ENCODE measurements at regions not wholly inside any gene's neighbourhood (a gene's known extent, or its start where the extent isn't known, plus 50 kb on each side); places are given as distances from the start of the nearest gene placed in this dataset.

DNA sequence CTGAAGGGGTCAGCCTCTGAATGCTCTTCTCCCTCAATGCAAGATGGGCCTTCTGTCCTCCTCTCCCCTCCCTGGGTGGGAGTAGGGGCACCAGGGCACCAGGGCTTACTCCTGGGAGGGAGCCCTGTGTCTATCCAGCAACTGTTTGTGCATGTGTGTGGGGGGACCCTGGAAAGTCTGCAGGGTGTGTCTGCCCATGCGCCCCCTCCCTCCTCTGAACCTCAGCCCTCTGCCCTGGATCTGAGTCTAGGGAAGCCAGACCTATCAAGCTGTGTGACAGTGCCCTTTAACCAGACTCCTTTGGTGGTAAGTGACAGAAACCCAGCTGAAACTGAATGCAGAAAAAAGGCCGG lies 213.3 kb upstream of the ZNF536 start (continued):
- TF ChIP-seq, protein P1, sequence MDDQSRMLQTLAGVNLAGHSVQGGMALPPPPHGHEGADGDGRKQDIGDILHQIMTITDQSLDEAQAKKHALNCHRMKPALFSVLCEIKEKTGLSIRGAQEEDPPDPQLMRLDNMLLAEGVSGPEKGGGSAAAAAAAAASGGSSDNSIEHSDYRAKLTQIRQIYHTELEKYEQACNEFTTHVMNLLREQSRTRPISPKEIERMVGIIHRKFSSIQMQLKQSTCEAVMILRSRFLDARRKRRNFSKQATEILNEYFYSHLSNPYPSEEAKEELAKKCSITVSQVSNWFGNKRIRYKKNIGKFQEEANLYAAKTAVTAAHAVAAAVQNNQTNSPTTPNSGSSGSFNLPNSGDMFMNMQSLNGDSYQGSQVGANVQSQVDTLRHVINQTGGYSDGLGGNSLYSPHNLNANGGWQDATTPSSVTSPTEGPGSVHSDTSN (IDR thresholded peaks at IDR 0.05): no peak
- TF ChIP-seq SMC3 (IDR thresholded peaks at IDR 0.05; ENCODE audit: low read depth, low read length): no peak
- TF ChIP-seq, protein P2, sequence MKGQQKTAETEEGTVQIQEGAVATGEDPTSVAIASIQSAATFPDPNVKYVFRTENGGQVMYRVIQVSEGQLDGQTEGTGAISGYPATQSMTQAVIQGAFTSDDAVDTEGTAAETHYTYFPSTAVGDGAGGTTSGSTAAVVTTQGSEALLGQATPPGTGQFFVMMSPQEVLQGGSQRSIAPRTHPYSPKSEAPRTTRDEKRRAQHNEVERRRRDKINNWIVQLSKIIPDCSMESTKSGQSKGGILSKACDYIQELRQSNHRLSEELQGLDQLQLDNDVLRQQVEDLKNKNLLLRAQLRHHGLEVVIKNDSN (IDR thresholded peaks at IDR 0.05; ENCODE audit: borderline replicate concordance, low read depth): no peak
- no peak for TF ChIP-seq FOSL2 (IDR thresholded peaks at IDR 0.05; ENCODE audit: borderline replicate concordance, low read depth)
- no peak for TF ChIP-seq TEAD4 (IDR thresholded peaks at IDR 0.05; ENCODE audit: borderline replicate concordance, insufficient read depth)
- TF ChIP-seq TAF1 (IDR thresholded peaks at IDR 0.05; ENCODE audit: borderline replicate concordance, low read depth, low read length): no peak
- TF ChIP-seq JUND (IDR thresholded peaks at IDR 0.05): no peak

DNA sequence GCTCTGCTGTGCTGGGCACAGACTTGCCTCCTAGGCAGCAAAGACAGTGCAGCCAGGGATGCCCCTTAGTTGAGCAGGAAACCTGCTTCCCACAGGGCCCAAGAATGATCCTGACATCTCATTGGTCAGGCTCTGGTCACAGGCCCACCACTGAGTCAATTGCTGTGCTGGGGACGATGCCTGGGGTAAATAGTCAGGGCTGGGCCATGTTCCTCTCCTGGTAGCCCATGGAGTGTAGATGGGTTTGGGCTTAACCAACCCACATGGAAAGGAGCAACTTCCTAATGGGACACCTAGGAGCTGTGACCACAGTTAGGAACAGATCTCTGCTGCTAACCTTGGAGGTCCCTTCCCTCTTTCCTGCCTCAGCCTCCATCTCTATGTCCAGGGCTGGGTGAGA lies 212.5 kb upstream of the ZNF536 start:
- DNase-seq: no peak
- no peaks in the 10 kb centered on the region for H3K27me3 ChIP-seq (ENCODE audit: insufficient read depth)
- no peak overlapping the region for H3K4me3 ChIP-seq (ENCODE audit: low read depth in 2 of 2, low read length in 1 of 2)
- H2AFZ ChIP-seq (ENCODE audit: low read depth): no peak overlapping the region
- H3K27ac ChIP-seq (ENCODE audit: low read depth in 2 of 2, low read length in 1 of 2): no peak overlapping the region
- TF ChIP-seq, protein P1 (IDR thresholded peaks at IDR 0.05): no peak
- TF ChIP-seq FOXJ3 (CRISPR knock-in tag; IDR thresholded peaks at IDR 0.05) (no peak), FOXM1 (IDR thresholded peaks at IDR 0.05; ENCODE audit: low read depth) (no peak)
- TF ChIP-seq, protein P3, sequence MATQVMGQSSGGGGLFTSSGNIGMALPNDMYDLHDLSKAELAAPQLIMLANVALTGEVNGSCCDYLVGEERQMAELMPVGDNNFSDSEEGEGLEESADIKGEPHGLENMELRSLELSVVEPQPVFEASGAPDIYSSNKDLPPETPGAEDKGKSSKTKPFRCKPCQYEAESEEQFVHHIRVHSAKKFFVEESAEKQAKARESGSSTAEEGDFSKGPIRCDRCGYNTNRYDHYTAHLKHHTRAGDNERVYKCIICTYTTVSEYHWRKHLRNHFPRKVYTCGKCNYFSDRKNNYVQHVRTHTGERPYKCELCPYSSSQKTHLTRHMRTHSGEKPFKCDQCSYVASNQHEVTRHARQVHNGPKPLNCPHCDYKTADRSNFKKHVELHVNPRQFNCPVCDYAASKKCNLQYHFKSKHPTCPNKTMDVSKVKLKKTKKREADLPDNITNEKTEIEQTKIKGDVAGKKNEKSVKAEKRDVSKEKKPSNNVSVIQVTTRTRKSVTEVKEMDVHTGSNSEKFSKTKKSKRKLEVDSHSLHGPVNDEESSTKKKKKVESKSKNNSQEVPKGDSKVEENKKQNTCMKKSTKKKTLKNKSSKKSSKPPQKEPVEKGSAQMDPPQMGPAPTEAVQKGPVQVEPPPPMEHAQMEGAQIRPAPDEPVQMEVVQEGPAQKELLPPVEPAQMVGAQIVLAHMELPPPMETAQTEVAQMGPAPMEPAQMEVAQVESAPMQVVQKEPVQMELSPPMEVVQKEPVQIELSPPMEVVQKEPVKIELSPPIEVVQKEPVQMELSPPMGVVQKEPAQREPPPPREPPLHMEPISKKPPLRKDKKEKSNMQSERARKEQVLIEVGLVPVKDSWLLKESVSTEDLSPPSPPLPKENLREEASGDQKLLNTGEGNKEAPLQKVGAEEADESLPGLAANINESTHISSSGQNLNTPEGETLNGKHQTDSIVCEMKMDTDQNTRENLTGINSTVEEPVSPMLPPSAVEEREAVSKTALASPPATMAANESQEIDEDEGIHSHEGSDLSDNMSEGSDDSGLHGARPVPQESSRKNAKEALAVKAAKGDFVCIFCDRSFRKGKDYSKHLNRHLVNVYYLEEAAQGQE (IDR thresholded peaks at IDR 0.05; ENCODE audit: low read depth, low read length): no peak
- no peaks in the 10 kb centered on the region for H3F3A ChIP-seq (replicated peaks; ENCODE audit: insufficient read depth)
- H3K9me2 ChIP-seq: no peaks in the 10 kb centered on the region
- no peaks in the 10 kb centered on the region for H3K36me3 ChIP-seq (replicated peaks in 1 of 2; ENCODE audit: control insufficient read depth in 1 of 2, insufficient read depth in 2 of 2, low read length in 1 of 2)
- no peaks in the 10 kb centered on the region for H3K79me2 ChIP-seq (ENCODE audit: insufficient read depth)
- no peak overlapping the region for H3K9ac ChIP-seq
- H4K20me1 ChIP-seq (ENCODE audit: insufficient read depth): no peaks in the 10 kb centered on the region
- H3K9me3 ChIP-seq: no peaks in the 10 kb centered on the region
- no CpG with 5 or more reads among the region's 1 CpG for WGBS (ENCODE audit: low lambda C conversion rate)
- ChIA-PET CTCF (interaction anchor here (1.1 to 1.4 kb wide), 2 partner anchors 10 to 490 kb away, joined by 3 to 7 read pairs; no protein-coding TSS in a partner anchor), POLR2A (no interaction called here)
- no peak overlapping the region for H3K4me2 ChIP-seq
- H3K4me1 ChIP-seq (ENCODE audit: control insufficient read depth in 1 of 2, insufficient read depth in 2 of 2, low read depth in 1 of 2, low read length in 1 of 2): peaks cover 0 to 39% of the 10 kb centered on the region in 2 experiments; a peak in 2 of 4 replicates

All from SK-N-SH (cell line).